ENCODE measurements at regions not wholly inside any gene's neighbourhood (a gene's known extent, or its start where the extent isn't known, plus 50 kb on each side); places are given as distances from the start of the nearest gene placed in this dataset.

GRCh38 chr14:44436458-44436857 lies 70.6 kb downstream of the FSCB start:
- Histone ChIP-seq H3K4me3 (no peak overlapping the region), H3K4me1 (no peaks in the 10 kb centered on the region), H3K9me3 (peaks cover 0 to 5% (median 0%) of the 10 kb centered on the region in 8 donors), H3K27me3 (replicated peaks in 1 of 7) (no peaks in the 10 kb centered on the region), H3K27ac (no peak overlapping the region), H3K36me3 (no peaks in the 10 kb centered on the region)
- no peak for TF ChIP-seq POLR2A (IDR thresholded peaks at IDR 0.05)
- no peak for TF ChIP-seq CTCF (IDR thresholded peaks at IDR 0.05 in 8 of 11, conservative IDR thresholded peaks at IDR 0.05 in 3 of 11)
- TF ChIP-seq POLR2AphosphoS5 (IDR thresholded peaks at IDR 0.05): no peak
- intact Hi-C loops (cut with DNase I; ENCODE audit: low total_unique reads): no loop called here
- no peak for DNase-seq

- no peak overlapping the region for H3K27ac ChIP-seq
- WGBS, 5 donors: 65 to 81% (median 67%) methylated on average over 3 of the region's 3 CpGs
- no peak overlapping the region for H3K4me3 ChIP-seq
- peaks cover 0 to 10% (median 2%) of the 10 kb centered on the region in 8 donors for H3K9me3 ChIP-seq
- no peaks in the 10 kb centered on the region for H3K36me3 ChIP-seq
- intact Hi-C loops (cut with DNase I; ENCODE audit: low total_unique reads): no loop called here
- TF ChIP-seq POLR2AphosphoS5 (IDR thresholded peaks at IDR 0.05) (no peak), POLR2A (IDR thresholded peaks at IDR 0.05) (no peak), CTCF (IDR thresholded peaks at IDR 0.05 in 8 of 11, conservative IDR thresholded peaks at IDR 0.05 in 3 of 11) (no peak)
- no peaks in the 10 kb centered on the region for H3K27me3 ChIP-seq (replicated peaks in 1 of 7)
- DNase-seq: no peak
- no peaks in the 10 kb centered on the region for H3K4me1 ChIP-seq
Measured at GRCh38 chr14:44428231-44428945, 78.7 kb downstream of the FSCB start.

GRCh38 chr14:44422699-44423098 lies 84.4 kb downstream of the FSCB start:
- intact Hi-C loops (cut with DNase I; ENCODE audit: low total_unique reads): no loop called here
- H3K9me3 ChIP-seq: peaks cover 0 to 16% (median 5%) of the 10 kb centered on the region in 8 donors
- no peak overlapping the region for H3K27ac ChIP-seq
- H3K4me1 ChIP-seq: no peaks in the 10 kb centered on the region
- no peaks in the 10 kb centered on the region for H3K36me3 ChIP-seq
- no peaks in the 10 kb centered on the region for H3K27me3 ChIP-seq (replicated peaks in 1 of 7)
- no peak for DNase-seq
- 82 to 94% (median 86%) methylated on average over 4 of the region's 4 CpGs for WGBS, 5 donors
- TF ChIP-seq POLR2AphosphoS5 (IDR thresholded peaks at IDR 0.05): no peak
- TF ChIP-seq POLR2A (IDR thresholded peaks at IDR 0.05): no peak
- no peak for TF ChIP-seq CTCF (IDR thresholded peaks at IDR 0.05 in 8 of 11, conservative IDR thresholded peaks at IDR 0.05 in 3 of 11)
- no peak overlapping the region for H3K4me3 ChIP-seq

GRCh38 chr14:44420226-44420625 lies 86.9 kb downstream of the FSCB start:
- TF ChIP-seq CTCF (IDR thresholded peaks at IDR 0.05 in 8 of 11, conservative IDR thresholded peaks at IDR 0.05 in 3 of 11) (no peak), POLR2AphosphoS5 (IDR thresholded peaks at IDR 0.05) (no peak), POLR2A (IDR thresholded peaks at IDR 0.05) (no peak)
- DNase-seq: no peak
- intact Hi-C loops (cut with DNase I; ENCODE audit: low total_unique reads): no loop called here
- H3K27me3 ChIP-seq (replicated peaks in 1 of 7): no peaks in the 10 kb centered on the region
- peaks cover 0 to 25% (median 8%) of the 10 kb centered on the region in 8 donors for H3K9me3 ChIP-seq
- no peaks in the 10 kb centered on the region for H3K36me3 ChIP-seq
- WGBS, 5 donors: 85 to 100% (median 88%) methylated on average over 1 of the region's 1 CpG
- no peak overlapping the region for H3K27ac ChIP-seq
- H3K4me1 ChIP-seq: no peaks in the 10 kb centered on the region
- H3K4me3 ChIP-seq: no peak overlapping the region

Measured in spleen (tissue), 11 donors.